Hypothalamus (tissue), 51 donors: ENCODE measurements at regions not wholly inside any gene's neighbourhood (a gene's known extent, or its start where the extent isn't known, plus 50 kb on each side); places are given as distances from the start of the nearest gene placed in this dataset.
"Not testable (repeated sequence)": the region's sequence is repeated elsewhere in the genome, so short reads cannot be mapped to it uniquely, and the experiment has no call there.

Experiments
- DNase-seq, 51 donors: peaks; one replicate each; lab custom pipeline; 2025; lab: John Stamatoyannopoulos, UW

DNA sequence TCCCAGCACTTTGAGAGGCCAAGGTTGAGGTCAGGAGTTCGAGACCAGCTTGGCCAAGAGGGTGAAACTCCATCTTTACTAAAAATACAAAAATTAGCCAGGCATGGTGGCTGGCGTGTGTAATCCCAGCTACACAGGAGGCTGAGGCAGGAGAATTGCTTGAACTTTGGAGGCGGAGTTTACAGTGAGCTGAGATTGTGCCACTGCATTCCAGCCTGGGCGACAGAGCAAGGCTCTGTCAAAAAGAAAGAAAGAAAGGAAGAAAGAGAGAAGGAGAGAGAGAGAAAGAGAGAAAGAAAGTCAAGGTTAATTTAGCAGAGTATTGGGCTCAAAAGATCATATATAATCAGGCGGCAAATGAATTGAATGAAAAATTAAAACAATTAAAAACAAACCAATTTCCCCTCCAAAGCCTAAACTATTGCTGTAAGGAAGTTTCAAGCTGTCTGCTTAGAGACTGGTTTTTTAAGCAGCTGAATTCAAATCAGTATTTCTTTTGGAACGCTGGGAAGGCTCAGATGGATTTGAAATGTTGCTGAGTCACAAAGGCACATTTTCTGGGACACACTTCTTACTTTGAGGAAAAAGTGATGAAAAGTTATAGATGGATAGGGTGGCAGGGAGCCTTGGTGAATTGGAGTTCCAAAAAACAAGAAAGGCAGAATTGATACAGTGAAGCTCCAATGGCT is 81.3 kb upstream of the BHLHE40 start:
- peak in 1 of 51 donors; percentile 22 for DNase-seq

DNA sequence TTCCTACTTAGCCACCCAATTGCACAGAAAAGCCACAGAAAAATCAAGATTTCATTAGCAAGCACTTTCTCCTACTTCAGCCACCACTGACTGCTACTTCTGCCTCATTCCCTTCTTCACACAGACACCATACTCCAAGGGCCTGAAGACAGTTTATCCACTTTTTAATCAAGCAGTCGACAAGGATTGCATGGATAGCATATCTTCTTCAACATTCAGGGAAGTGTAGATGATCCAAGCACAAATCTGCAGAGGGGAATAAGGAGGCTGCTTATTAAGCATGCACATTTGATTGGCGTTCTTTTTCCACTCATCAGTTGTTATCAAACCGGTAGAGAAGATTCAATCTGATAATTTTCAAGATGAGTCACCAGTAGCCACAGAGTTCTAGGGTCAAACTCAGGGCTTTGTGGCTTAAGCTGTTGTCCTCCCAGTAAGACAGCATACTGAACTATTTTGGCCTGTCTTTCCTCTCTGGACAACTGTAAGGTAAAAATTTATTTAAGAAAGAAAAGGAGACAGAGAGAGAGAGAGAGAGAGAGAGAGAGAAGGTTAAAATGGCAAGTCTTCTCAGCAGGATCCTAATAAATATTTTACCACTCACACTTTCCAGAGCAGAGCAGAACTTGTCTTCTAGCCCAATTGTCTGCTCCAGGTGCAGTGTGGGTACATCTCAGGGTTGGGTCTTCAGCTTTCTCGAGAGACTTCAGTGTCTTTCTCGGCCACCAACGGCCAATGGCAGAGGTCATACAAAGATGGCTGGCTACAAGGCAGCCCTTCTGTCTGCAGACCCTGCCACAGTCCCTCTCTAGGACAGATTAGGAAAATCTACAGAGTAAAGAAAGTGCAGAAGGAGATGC is 80.6 kb upstream of the BHLHE40 start:
- no peak for DNase-seq

DNA sequence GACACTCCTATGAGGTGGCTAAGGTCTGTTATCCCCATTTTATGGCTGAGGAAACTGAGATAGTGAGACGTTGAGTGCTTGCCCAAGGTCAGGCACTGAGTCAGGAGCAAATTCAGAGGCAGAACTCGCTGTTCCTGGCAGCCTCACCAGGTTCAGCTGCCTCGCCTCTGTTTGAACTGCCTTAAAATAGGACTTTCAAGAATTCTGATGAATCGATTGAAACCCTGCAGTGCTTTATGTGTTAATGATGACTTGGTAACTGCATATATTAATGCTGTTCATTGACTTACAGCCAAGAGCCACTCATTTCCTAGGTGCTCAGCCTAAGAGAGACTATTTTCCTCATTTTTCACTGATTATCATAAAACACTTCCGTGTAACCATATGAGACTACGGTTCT is 79.5 kb upstream of the BHLHE40 start:
- no peak for DNase-seq

DNA sequence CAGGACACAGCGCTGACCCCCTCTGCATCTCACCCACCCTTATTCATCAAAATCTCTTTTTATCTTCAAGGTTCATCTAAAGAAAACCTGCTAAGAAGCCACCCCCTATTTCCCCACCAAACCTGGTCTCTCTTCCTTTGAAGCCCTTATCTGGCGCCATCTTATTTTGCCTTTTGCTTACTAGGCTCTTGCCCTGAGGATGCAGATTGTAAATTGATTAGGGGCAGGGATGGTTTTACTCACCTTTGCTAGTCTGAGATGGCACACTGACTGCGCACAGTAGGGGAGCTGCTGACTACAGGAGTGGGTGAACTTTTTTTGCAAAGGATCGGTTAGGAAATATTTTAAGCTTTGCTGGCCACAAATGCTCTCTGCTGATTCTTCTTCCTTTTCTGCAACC is 78.9 kb upstream of the BHLHE40 start:
- DNase-seq: no peak

DNA sequence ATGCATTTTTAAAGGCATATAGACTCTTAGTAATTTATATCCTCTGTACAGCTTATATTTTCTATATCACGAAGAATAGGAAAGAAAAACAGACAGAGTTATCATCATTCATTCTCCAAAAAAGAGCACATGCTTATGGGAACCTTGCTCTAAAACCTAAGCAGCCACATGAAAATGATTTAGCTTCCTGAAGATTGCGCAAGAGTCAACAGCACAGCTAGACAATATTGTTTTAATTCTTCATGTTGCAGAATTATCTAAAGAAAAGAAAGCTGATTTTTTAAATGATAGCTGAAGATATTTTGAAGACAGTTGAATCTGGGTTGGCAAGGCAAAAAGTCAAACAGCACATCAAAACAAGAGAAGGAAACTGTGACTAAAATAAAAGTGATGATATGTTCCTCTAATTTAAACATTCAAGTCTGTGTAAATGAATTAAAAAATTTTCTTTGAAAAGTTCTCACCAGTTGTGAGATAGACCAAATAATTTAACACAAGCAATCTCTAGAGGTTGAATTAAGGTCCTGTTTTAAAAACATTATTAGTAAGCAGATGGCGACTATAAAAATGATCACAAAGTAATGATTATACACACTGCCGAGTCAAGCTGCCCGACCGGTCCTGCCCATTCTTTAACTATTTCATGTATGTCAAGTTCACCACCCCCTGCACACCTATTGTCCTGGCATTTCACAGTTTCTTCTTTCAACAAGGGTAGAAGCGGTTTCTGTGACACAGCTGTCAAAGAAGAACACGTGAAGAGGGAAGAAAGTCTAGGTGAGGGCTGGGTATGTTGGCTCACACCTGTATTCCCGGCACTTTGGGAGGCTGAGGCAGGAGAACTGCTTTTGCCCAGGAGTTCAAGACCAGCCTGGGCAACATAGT is 74.2 kb upstream of the BHLHE40 start:
- no peak for DNase-seq

DNA sequence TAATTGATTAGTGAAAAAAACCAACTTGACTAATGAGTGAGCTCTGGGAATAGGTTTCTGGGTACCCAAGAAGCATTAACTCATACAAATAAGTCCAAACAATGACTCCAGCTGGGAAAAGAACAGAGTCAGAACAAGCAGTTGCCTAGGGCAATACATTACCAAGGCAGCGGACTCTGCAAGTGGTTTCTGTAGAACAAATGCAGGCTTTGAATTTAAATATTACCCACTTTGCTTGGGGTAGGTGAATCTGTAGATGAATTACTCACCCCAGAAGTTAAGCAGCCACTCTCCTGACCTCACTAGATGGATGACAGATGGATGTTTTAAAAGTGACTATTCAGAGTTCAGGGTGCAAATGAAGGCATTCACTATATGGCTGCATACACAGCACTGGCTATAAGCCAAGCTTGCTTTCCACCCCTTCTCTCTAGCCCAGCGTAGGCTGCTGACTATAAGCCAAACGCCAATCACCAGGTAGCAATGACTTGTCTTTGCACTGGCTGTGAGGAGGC is 73.1 kb upstream of the BHLHE40 start:
- peak in 2 of 51 donors; percentile 9 to 41 for DNase-seq

DNA sequence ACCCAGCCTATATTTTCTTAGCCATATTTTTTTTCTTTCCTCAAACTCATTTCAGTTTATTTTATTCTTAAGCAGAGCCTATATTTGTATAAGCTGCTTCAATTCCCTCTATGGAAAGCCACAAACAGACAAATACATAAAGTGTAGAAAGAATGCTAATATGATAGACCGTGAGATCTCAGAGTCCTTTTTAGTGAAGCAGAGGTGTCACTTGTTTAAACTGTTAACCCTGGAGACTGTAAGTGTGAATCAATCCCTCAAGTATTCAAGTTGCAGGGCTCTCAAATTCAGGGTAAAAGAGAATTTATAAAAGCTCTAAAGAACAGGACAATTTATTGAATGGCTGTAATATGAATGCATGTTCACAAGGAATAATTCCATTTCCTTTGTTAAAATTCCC is 72.2 kb upstream of the BHLHE40 start:
- DNase-seq: no peak

DNA sequence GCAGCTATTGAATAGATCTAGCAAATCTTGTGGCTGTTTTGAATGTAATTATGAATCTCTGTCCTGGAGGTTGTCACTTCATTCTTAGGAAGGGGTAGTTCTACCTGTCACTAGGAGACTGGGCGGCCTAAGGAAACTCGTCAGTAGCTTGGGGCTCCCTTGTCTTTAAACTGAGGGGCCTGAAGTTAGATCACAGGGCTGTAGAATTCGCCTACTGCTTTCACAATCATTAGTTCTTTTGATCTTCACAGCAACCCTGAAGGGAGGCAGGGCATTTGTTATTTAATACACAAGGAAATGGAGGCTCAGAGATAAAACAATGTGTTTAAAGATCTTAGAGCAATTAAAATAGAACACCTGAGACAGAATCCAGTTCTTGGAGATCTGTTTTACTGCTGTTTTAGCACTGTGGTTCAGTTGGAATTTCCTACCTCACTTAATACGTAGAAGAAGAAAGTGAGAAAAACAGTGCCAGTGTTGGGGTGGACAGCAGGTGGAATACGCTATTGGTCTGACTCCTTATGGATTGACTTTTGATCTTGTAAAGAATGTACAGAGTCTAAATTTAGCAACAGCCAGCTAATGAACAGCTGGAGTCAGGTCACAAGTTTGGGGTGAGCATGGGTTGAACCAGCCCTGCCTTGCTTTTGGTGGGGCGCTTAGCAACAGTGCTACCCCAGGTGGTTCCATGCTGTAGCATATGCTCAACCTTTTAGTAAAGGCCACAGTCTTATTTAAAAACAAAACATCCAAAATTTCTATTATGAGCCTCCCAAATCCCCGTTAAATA is 71.4 kb upstream of the BHLHE40 start:
- DNase-seq: no peak

DNA sequence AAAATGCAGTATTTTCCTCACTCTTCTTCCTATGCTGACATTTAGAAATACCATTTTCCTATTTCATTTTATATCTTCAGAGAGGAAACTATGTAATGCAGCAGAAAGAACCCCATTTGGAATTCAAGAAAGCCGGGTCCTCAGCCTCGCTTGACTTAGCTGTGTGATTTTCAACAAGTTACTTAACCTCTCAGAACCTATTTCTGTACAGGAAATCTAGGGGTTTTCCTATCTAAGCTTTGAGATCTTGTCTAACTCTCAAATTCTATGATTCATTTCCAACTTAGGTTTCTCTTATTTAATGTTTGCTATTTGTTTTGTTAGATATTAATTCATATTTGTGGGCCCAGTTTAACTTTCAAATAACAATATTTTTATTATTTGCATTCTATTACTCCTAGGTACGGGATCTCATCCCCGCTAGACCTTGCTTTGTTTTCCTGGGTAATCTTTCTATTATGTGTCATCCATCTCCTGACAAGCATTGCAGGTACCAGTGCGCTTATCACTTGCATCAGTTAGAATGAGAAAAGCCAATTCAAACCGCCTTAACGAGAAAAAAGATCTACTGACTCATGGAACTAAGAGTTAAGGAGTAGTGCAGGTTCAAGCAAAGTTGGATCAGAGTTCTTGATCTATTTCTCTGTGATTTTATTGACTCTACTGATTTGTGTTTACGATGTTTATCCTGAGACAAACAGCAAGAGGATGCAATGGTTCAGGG is 70.6 kb upstream of the BHLHE40 start:
- DNase-seq: no peak

DNA sequence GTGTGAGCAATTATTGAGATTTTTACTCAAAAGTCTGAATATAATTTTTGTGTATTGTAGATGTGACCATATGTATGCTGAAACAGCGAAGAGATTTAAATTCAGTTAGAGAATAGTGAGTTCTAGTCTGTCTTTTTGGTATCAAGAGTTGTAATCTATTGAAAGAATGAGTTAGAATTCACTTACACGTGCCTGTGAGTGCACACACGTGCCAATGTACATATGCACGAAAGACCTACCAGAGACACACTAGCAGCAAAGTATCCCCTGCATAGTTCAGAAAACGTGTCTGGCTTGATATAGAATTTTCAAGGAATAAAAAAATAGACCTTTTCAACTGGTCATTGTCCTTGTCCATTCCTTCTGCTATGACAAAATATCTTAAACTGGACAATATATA is 64.8 kb upstream of the BHLHE40 start:
- no peak for DNase-seq

DNA sequence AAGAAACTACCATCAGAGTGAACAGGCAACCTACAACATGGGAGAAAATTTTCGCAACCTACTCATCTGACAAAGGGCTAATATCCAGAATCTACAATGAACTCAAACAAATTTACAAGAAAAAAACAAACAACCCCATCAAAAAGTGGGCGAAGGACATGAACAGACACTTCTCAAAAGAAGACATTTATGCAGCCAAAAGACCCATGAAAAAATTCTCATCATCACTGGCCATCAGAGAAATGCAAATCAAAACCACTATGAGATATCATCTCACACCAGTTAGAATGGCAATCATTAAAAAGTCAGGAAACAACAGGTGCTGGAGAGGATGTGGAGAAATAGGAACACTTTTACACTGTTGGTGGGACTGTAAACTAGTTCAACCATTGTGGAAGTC is 57.6 kb upstream of the BHLHE40 start:
- not testable (repeated sequence) for DNase-seq

DNA sequence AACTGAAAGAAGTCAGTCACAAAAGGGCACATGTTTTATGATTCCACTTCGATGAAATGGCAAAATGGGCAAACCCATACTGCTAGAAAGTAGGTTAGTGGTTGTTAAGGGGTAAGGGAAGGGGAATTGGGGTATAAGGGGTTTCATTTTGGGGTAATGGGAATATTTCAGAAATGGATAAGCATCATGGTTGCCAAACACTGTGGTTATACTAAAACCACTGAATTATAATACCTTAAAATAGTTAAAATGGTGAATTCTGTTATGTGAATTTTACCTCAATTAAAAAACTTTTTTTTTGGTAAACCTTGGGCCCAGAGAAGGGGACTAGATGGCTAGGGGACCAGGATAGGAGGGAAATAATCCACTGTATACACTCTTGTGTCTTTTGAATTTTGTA is 52.3 kb upstream of the BHLHE40 start:
- no peak for DNase-seq

DNA sequence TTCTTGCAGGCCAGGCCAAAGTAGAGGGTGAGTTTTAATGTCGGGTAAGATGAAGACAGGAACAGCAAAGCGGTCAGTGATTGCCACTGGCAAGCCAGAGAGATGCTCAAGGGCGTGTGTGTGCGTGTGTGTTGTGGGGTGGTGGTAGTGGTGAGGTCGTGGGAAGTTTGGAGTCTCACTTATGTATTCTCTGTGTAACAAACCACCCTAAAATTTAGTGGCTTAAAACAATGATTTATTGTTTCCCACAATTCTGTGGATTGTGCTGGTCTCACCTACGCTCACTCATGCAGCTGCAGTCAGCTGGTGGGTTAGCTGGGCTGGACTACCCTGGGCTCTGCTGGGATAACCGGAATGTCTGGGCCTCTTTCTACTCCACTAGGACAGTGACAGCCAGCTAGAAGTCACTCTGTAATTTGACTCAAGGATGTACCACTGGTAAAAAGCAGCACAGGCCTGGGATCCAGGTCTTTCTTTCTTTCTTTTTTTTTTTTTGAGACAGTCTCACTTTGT is 50.9 kb upstream of the BHLHE40 start:
- DNase-seq: no peak
